Mammary epithelial cell (primary cell): ENCODE measurements at regions not wholly inside any gene's neighbourhood (a gene's known extent, or its start where the extent isn't known, plus 50 kb on each side); places are given as distances from the start of the nearest gene placed in this dataset.

Experiments
- EZH2 ChIP-seq: IDR thresholded peaks from 2 replicates; pipeline ENCODE4 v1.6.1; 2012; ENCODE audit warnings: low read length, inconsistent platforms, borderline replicate concordance
- TF ChIP-seq, protein P1 (sequence below), 2 donors: IDR thresholded peaks in 1 of 2; conservative IDR thresholded peaks in 1 of 2; 2 replicates each; pipeline ENCODE4 v1.5.1; 2011 to 2012; ENCODE audit warnings: inconsistent platforms in 2 of 2, low read length in 2 of 2, mild to moderate bottlenecking in 2 of 2, control low read depth in 1 of 2, low read depth in 1 of 2; ENCODE audit not compliant: insufficient read depth in 1 of 2; ENCODE audit errors: extremely low read depth in 1 of 2

DNA sequence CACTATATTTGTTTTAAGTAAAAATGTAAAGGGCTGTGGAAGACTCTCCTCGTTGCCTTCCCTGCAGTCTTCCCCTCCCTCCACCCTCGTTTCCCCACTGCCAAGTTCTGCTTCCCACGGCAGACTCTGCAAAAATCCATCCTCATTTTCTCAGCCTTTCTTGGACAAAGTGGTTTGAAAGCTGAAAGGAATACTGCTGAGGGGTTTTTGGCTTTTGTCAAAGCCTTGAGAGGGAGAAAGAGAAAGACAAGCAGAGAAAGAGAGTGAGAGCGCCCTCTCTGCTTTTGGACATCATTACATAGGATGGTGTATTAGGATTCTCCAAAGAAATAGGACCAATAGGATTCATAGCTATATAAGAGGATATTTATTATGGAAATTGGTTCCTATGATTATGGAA, 455.9 kb upstream of the SOX11 start:
- TF ChIP-seq, protein P1, sequence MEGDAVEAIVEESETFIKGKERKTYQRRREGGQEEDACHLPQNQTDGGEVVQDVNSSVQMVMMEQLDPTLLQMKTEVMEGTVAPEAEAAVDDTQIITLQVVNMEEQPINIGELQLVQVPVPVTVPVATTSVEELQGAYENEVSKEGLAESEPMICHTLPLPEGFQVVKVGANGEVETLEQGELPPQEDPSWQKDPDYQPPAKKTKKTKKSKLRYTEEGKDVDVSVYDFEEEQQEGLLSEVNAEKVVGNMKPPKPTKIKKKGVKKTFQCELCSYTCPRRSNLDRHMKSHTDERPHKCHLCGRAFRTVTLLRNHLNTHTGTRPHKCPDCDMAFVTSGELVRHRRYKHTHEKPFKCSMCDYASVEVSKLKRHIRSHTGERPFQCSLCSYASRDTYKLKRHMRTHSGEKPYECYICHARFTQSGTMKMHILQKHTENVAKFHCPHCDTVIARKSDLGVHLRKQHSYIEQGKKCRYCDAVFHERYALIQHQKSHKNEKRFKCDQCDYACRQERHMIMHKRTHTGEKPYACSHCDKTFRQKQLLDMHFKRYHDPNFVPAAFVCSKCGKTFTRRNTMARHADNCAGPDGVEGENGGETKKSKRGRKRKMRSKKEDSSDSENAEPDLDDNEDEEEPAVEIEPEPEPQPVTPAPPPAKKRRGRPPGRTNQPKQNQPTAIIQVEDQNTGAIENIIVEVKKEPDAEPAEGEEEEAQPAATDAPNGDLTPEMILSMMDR (conservative IDR thresholded peaks at IDR 0.05 in 1 of 2, IDR thresholded peaks at IDR 0.05 in 1 of 2; ENCODE audit: extremely low read depth in 1 of 2, insufficient read depth in 1 of 2, low read depth in 1 of 2, low read length in 2 of 2) = no peak
- no peak for TF ChIP-seq EZH2
